CD4-positive, alpha-beta T cell (primary cell): ENCODE measurements at regions not wholly inside any gene's neighbourhood (a gene's known extent, or its start where the extent isn't known, plus 50 kb on each side); places are given as distances from the start of the nearest gene placed in this dataset.

Source experiments
- ATAC-seq: fragments of 200-7000 bp; cut with Tn5 transposase; one replicate; pipeline ENCODE4 v1.10.0; 2022; ENCODE audit warnings: mild to moderate bottlenecking; ENCODE audit not compliant: poor library complexity
- CTCF ChIA-PET: fragments of 350-600 bp; sonication (Branson Sonifier 250); formaldehyde crosslinking; loops from one replicate; lab custom pipeline; 2021; ENCODE audit warnings: antibody characterized with exemption, inconsistent platforms; lab: Charles Lee
- POLR2A ChIA-PET: fragments of 350-600 bp; sonication (Branson Sonifier 250); formaldehyde crosslinking; loops from one replicate; lab custom pipeline; 2021; ENCODE audit warnings: antibody characterized with exemption, inconsistent platforms; lab: Charles Lee
- DNase-seq, 14 experiments: peaks; one replicate each; pipeline ENCODE4 v3.0.0-alpha.2; 2013 to 2020; ENCODE audit warnings: mixed read lengths in 2 of 14
- H3K27ac ChIP-seq, 2 donors: one replicate each; pipeline versions ENCODE4 v1.5.1 to v1.7.0; 2013; ENCODE audit warnings: low read length in 2 of 2, low read depth in 1 of 2, mild to moderate bottlenecking in 1 of 2
- H3K27me3 ChIP-seq, 2 experiments: 1 replicate in 1 of 2; 2 replicates in 1 of 2; pipeline versions ENCODE4 v1.6.1 to v1.7.0; 2013; ENCODE audit warnings: low read length in 2 of 2, control low read depth in 1 of 2, mild to moderate bottlenecking in 1 of 2, moderate library complexity in 1 of 2; ENCODE audit not compliant: insufficient read depth in 2 of 2, control insufficient read depth in 1 of 2
- H3K36me3 ChIP-seq: one replicate; pipeline ENCODE4 v1.6.1; 2013; ENCODE audit warnings: low read length, control low read depth; ENCODE audit not compliant: insufficient read depth
- H3K4me1 ChIP-seq: one replicate; pipeline ENCODE4 v1.6.1; 2013; ENCODE audit warnings: low read length, control low read depth; ENCODE audit not compliant: insufficient read depth
- H3K4me3 ChIP-seq: one replicate; pipeline ENCODE4 v1.5.1; 2013; ENCODE audit warnings: mild to moderate bottlenecking, low read length, moderate library complexity
- H3K9me3 ChIP-seq, 2 experiments: 1 replicate in 1 of 2; 2 replicates in 1 of 2; pipeline versions ENCODE4 v1.6.1 to v1.7.0; 2013; ENCODE audit warnings: low read length in 2 of 2, mild to moderate bottlenecking in 2 of 2, control low read depth in 1 of 2, moderate library complexity in 1 of 2; ENCODE audit not compliant: control insufficient read depth in 1 of 2, insufficient read depth in 1 of 2
- H3K27ac Mint-ChIP-seq: one replicate; pipeline ENCODE4 v1.8.0; 2020; ENCODE audit warnings: mixed read lengths
- H3K27me3 Mint-ChIP-seq: one replicate; pipeline ENCODE4 v1.8.0; 2021; ENCODE audit warnings: mixed read lengths
- H3K36me3 Mint-ChIP-seq: one replicate; pipeline ENCODE4 v1.8.0; 2021; ENCODE audit warnings: low read depth, mixed read lengths
- H3K4me1 Mint-ChIP-seq: one replicate; pipeline ENCODE4 v1.8.0; 2021; ENCODE audit warnings: low read depth, mixed read lengths
- H3K4me3 Mint-ChIP-seq: one replicate; pipeline ENCODE4 v1.8.0; 2020; ENCODE audit warnings: mild to moderate bottlenecking, mixed read lengths
- H3K9me3 Mint-ChIP-seq: one replicate; pipeline ENCODE4 v1.8.0; 2020; ENCODE audit warnings: mixed read lengths
- intact Hi-C, 2 experiments: fragments of 100-400 bp; cut with DNase I in 1 of 2; cut with micrococcal nuclease in 1 of 2; formaldehyde crosslinking; loops; one replicate each; pipeline versions ENCODE4 v1.15.1 to v1.9.0; 2023 to 2025; cut with DNase I, micrococcal nuclease
- TF ChIP-seq, protein P1 (sequence below): fragments of 200-600 bp; IDR thresholded peaks from one replicate; pipeline ENCODE4 v1.8.0; 2022; ENCODE audit warnings: antibody characterized with exemption, mild to moderate bottlenecking

- TF ChIP-seq, protein P1, sequence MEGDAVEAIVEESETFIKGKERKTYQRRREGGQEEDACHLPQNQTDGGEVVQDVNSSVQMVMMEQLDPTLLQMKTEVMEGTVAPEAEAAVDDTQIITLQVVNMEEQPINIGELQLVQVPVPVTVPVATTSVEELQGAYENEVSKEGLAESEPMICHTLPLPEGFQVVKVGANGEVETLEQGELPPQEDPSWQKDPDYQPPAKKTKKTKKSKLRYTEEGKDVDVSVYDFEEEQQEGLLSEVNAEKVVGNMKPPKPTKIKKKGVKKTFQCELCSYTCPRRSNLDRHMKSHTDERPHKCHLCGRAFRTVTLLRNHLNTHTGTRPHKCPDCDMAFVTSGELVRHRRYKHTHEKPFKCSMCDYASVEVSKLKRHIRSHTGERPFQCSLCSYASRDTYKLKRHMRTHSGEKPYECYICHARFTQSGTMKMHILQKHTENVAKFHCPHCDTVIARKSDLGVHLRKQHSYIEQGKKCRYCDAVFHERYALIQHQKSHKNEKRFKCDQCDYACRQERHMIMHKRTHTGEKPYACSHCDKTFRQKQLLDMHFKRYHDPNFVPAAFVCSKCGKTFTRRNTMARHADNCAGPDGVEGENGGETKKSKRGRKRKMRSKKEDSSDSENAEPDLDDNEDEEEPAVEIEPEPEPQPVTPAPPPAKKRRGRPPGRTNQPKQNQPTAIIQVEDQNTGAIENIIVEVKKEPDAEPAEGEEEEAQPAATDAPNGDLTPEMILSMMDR = no peak
- Mint-ChIP-seq H3K27ac (no peak overlapping the region), H3K27me3 (no peaks in the 10 kb centered on the region), H3K36me3 (no peaks in the 10 kb centered on the region), H3K9me3 (peaks cover 6% of the 10 kb centered on the region), H3K4me3 (no peak overlapping the region), H3K4me1 (no peaks in the 10 kb centered on the region)
- Histone ChIP-seq H3K36me3 (no peaks in the 10 kb centered on the region), H3K27me3 (no peaks in the 10 kb centered on the region), H3K4me3 (no peak overlapping the region), H3K9me3 (peaks cover 0 to 3% of the 10 kb centered on the region in 2 experiments), H3K27ac (no peak overlapping the region), H3K4me1 (no peaks in the 10 kb centered on the region)
- ATAC-seq (no peak), DNase-seq (no peak)
- intact Hi-C loops = no loop called here
- CTCF ChIA-PET = no interaction called here
- POLR2A ChIA-PET = no interaction called here
These were observed 213.3 kb upstream of the CFAP20DC start for GRCh38 chr3:59263152-59263551.

- POLR2A ChIA-PET = no interaction called here
- no peaks in the 10 kb centered on the region for H3K36me3 ChIP-seq
- H3K27me3 ChIP-seq = no peaks in the 10 kb centered on the region
- H3K4me3 Mint-ChIP-seq = no peak overlapping the region
- no peaks in the 10 kb centered on the region for H3K36me3 Mint-ChIP-seq
- H3K9me3 ChIP-seq = peaks cover 0 to 3% of the 10 kb centered on the region in 2 experiments
- intact Hi-C loops = no loop called here
- no peak overlapping the region for H3K4me3 ChIP-seq
- no peaks in the 10 kb centered on the region for H3K27me3 Mint-ChIP-seq
- no peak overlapping the region for H3K27ac Mint-ChIP-seq
- H3K9me3 Mint-ChIP-seq = peaks cover 6% of the 10 kb centered on the region
- no peak overlapping the region for H3K27ac ChIP-seq
- H3K4me1 ChIP-seq = no peaks in the 10 kb centered on the region
- no peaks in the 10 kb centered on the region for H3K4me1 Mint-ChIP-seq
- no peak for ATAC-seq
- TF ChIP-seq, protein P1 = no peak
- CTCF ChIA-PET = no interaction called here
- DNase-seq = no peak
These were observed 212.3 kb upstream of the CFAP20DC start for GRCh38 chr3:59262076-59262498.

DNA sequence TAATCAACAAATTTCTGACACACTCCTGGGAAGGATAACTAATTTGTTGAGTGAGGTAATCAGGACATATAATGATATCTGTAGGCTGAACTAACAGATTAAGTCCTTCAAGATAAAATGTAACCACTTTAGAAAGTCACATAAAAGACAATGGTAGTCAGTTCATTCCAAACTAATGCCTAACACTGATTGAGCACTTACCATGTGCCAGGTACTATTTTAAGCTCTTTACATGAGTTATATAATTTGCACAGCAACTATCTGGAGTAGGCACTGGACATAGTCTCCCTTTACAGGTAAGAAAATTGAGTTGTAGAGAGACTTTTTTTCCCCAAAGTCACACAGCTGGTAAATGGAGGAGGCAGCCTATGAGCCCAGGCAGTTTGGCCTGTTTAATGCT lies 211.2 kb upstream of the CFAP20DC start:
- H3K27ac Mint-ChIP-seq = no peak overlapping the region

More for the DNA sequence above, 211.2 kb upstream of the CFAP20DC start:
- Histone ChIP-seq H3K4me3 (no peak overlapping the region), H3K36me3 (no peaks in the 10 kb centered on the region), H3K4me1 (no peaks in the 10 kb centered on the region), H3K27ac (no peak overlapping the region), H3K27me3 (no peaks in the 10 kb centered on the region), H3K9me3 (peaks cover 0 to 3% of the 10 kb centered on the region in 2 experiments)
- TF ChIP-seq, protein P1 = no peak
- ATAC-seq (no peak), DNase-seq (no peak)
- Mint-ChIP-seq H3K27me3 (no peaks in the 10 kb centered on the region), H3K36me3 (no peaks in the 10 kb centered on the region), H3K9me3 (peaks cover 6% of the 10 kb centered on the region), H3K4me1 (no peaks in the 10 kb centered on the region), H3K4me3 (no peak overlapping the region)
- intact Hi-C loops = no loop called here
- POLR2A ChIA-PET = no interaction called here
- CTCF ChIA-PET = no interaction called here
